HG03342 (cell line): ENCODE measurements at regions not wholly inside any gene's neighbourhood (a gene's known extent, or its start where the extent isn't known, plus 50 kb on each side); places are given as distances from the start of the nearest gene placed in this dataset.

ENCODE experiments used
- ATAC-seq: cut with Tn5 transposase; IDR thresholded peaks from one replicate; pipeline ENCODE4 v1.9.1; 2021; ENCODE audit warnings: mild to moderate bottlenecking, moderate library complexity; ENCODE audit not compliant: unreplicated experiment

GRCh38 chr9:105188746-105189145 is 55.7 kb upstream of the SLC44A1 start:
- no peak for ATAC-seq

- ATAC-seq, result no peak
Observed at GRCh38 chr9:105191508-105192121, 52.8 kb upstream of the SLC44A1 start.

- no peak for ATAC-seq
Observed at GRCh38 chr9:105193560-105193959, 50.9 kb upstream of the SLC44A1 start.

- no peak for ATAC-seq
Observed at GRCh38 chr9:105194234-105194633, 50.2 kb upstream of the SLC44A1 start.
